Activated naive CD8-positive, alpha-beta T cell treated with anti-CD3 and anti-CD28 coated beads, Interleukin-2, amount 10 ng/mL, durations not matched to agents 7 days and 5 days (primary cell): ENCODE measurements at regions not wholly inside any gene's neighbourhood (a gene's known extent, or its start where the extent isn't known, plus 50 kb on each side); places are given as distances from the start of the nearest gene placed in this dataset.

Experiments
- ATAC-seq: fragments of 150-1000 bp; cut with Tn5 transposase; one replicate; pipeline ENCODE4 v1.10.0; 2021; ENCODE audit warnings: low read depth, moderate library complexity
- POLR2A ChIA-PET: fragments of 350-600 bp; sonication (Branson Sonifier 250); formaldehyde crosslinking; loops from one replicate; lab custom pipeline; 2021; ENCODE audit warnings: antibody characterized with exemption; lab: Charles Lee
- DNase-seq: peaks from one replicate; pipeline ENCODE4 v3.0.0; 2021
- H3K27ac Mint-ChIP-seq: one replicate; pipeline ENCODE4 v1.8.0; 2022; ENCODE audit warnings: mild to moderate bottlenecking, mixed read lengths
- H3K27me3 Mint-ChIP-seq: one replicate; pipeline ENCODE4 v1.8.0; 2022; ENCODE audit warnings: mild to moderate bottlenecking, moderate library complexity, mixed read lengths
- H3K36me3 Mint-ChIP-seq: one replicate; pipeline ENCODE4 v1.8.0; 2021; ENCODE audit warnings: mild to moderate bottlenecking, mixed read lengths
- H3K4me1 Mint-ChIP-seq: one replicate; pipeline ENCODE4 v1.8.0; 2021; ENCODE audit warnings: mixed read lengths
- H3K4me3 Mint-ChIP-seq: one replicate; pipeline ENCODE4 v1.8.0; 2022; ENCODE audit warnings: mild to moderate bottlenecking, moderate library complexity, mixed read lengths
- H3K9me3 Mint-ChIP-seq: one replicate; pipeline ENCODE4 v1.8.0; 2021; ENCODE audit warnings: mixed read lengths

GRCh38 chr12:78622529-78623195 is 241.9 kb upstream of the SYT1 start:
- POLR2A ChIA-PET, result no interaction called here

GRCh38 chr12:78628491-78629100 is 236.0 kb upstream of the SYT1 start:
- H3K4me1 Mint-ChIP-seq, result no peaks in the 10 kb centered on the region
- DNase-seq, result no peak
- H3K27me3 Mint-ChIP-seq, result no peaks in the 10 kb centered on the region
- H3K4me3 Mint-ChIP-seq, result no peak overlapping the region
- H3K27ac Mint-ChIP-seq, result no peak overlapping the region
- no peak for ATAC-seq
- POLR2A ChIA-PET, result no interaction called here
- H3K9me3 Mint-ChIP-seq, result no peaks in the 10 kb centered on the region
- no peaks in the 10 kb centered on the region for H3K36me3 Mint-ChIP-seq

More at GRCh38 chr12:78622529-78623195, 241.9 kb upstream of the SYT1 start:
- ATAC-seq, result no peak
- H3K27me3 Mint-ChIP-seq, result no peaks in the 10 kb centered on the region
- no peaks in the 10 kb centered on the region for H3K36me3 Mint-ChIP-seq
- no peak overlapping the region for H3K4me3 Mint-ChIP-seq
- no peaks in the 10 kb centered on the region for H3K4me1 Mint-ChIP-seq
- DNase-seq, result no peak
- no peak overlapping the region for H3K27ac Mint-ChIP-seq
- H3K9me3 Mint-ChIP-seq, result peaks cover 6% of the 10 kb centered on the region

GRCh38 chr12:78636231-78636855 is 228.2 kb upstream of the SYT1 start:
- no peak overlapping the region for H3K4me3 Mint-ChIP-seq
- H3K27me3 Mint-ChIP-seq, result no peaks in the 10 kb centered on the region
- H3K27ac Mint-ChIP-seq, result no peak overlapping the region
- H3K36me3 Mint-ChIP-seq, result no peaks in the 10 kb centered on the region
- no peaks in the 10 kb centered on the region for H3K9me3 Mint-ChIP-seq
- ATAC-seq (no peak), DNase-seq (no peak)
- POLR2A ChIA-PET, result no interaction called here
- no peaks in the 10 kb centered on the region for H3K4me1 Mint-ChIP-seq

GRCh38 chr12:78641837-78642423 is 222.6 kb upstream of the SYT1 start:
- H3K9me3 Mint-ChIP-seq, result peaks cover 3% of the 10 kb centered on the region
- H3K27ac Mint-ChIP-seq, result no peak overlapping the region
- POLR2A ChIA-PET, result no interaction called here
- no peak overlapping the region for H3K4me3 Mint-ChIP-seq
- H3K27me3 Mint-ChIP-seq, result no peaks in the 10 kb centered on the region
- ATAC-seq (no peak), DNase-seq (no peak)
- H3K4me1 Mint-ChIP-seq, result no peaks in the 10 kb centered on the region
- H3K36me3 Mint-ChIP-seq, result no peaks in the 10 kb centered on the region

- Mint-ChIP-seq H3K36me3 (no peaks in the 10 kb centered on the region), H3K9me3 (peaks cover 3% of the 10 kb centered on the region)
- ATAC-seq, result no peak
Observed at GRCh38 chr12:78645956-78646355, 218.6 kb upstream of the SYT1 start.

GRCh38 chr12:78651755-78652154 is 212.8 kb upstream of the SYT1 start:
- H3K4me1 Mint-ChIP-seq, result no peaks in the 10 kb centered on the region
- no peak for DNase-seq
- H3K27me3 Mint-ChIP-seq, result no peaks in the 10 kb centered on the region
- POLR2A ChIA-PET, result no interaction called here
- H3K36me3 Mint-ChIP-seq, result no peaks in the 10 kb centered on the region
- ATAC-seq, result no peak
- peaks cover 2% of the 10 kb centered on the region for H3K9me3 Mint-ChIP-seq
- H3K4me3 Mint-ChIP-seq, result no peak overlapping the region
- H3K27ac Mint-ChIP-seq, result no peak overlapping the region

More at GRCh38 chr12:78645956-78646355, 218.6 kb upstream of the SYT1 start:
- H3K4me3 Mint-ChIP-seq, result no peak overlapping the region
- DNase-seq, result no peak
- no peaks in the 10 kb centered on the region for H3K4me1 Mint-ChIP-seq
- POLR2A ChIA-PET, result no interaction called here
- H3K27ac Mint-ChIP-seq, result no peak overlapping the region
- no peaks in the 10 kb centered on the region for H3K27me3 Mint-ChIP-seq

- no peak for ATAC-seq
- no peaks in the 10 kb centered on the region for H3K9me3 Mint-ChIP-seq
Observed at GRCh38 chr12:78666584-78666983, 198.0 kb upstream of the SYT1 start.

GRCh38 chr12:78671295-78671694 is 193.3 kb upstream of the SYT1 start:
- POLR2A ChIA-PET, result no interaction called here
- H3K36me3 Mint-ChIP-seq, result no peaks in the 10 kb centered on the region
- H3K27ac Mint-ChIP-seq, result no peak overlapping the region
- no peaks in the 10 kb centered on the region for H3K9me3 Mint-ChIP-seq
- no peak for DNase-seq
- no peak for ATAC-seq
- no peak overlapping the region for H3K4me3 Mint-ChIP-seq
- H3K27me3 Mint-ChIP-seq, result no peaks in the 10 kb centered on the region
- no peaks in the 10 kb centered on the region for H3K4me1 Mint-ChIP-seq

More at GRCh38 chr12:78666584-78666983, 198.0 kb upstream of the SYT1 start:
- no peak overlapping the region for H3K27ac Mint-ChIP-seq
- no peak for DNase-seq
- POLR2A ChIA-PET, result no interaction called here
- H3K36me3 Mint-ChIP-seq, result no peaks in the 10 kb centered on the region
- H3K4me1 Mint-ChIP-seq, result no peaks in the 10 kb centered on the region
- H3K27me3 Mint-ChIP-seq, result no peaks in the 10 kb centered on the region
- no peak overlapping the region for H3K4me3 Mint-ChIP-seq

GRCh38 chr12:78672033-78672432 is 192.5 kb upstream of the SYT1 start:
- Mint-ChIP-seq H3K4me1 (no peaks in the 10 kb centered on the region), H3K4me3 (no peak overlapping the region), H3K36me3 (no peaks in the 10 kb centered on the region), H3K27me3 (no peaks in the 10 kb centered on the region), H3K27ac (no peak overlapping the region), H3K9me3 (no peaks in the 10 kb centered on the region)
- ATAC-seq (no peak), DNase-seq (no peak)
- POLR2A ChIA-PET, result no interaction called here

- H3K27me3 Mint-ChIP-seq, result no peaks in the 10 kb centered on the region
- no peaks in the 10 kb centered on the region for H3K36me3 Mint-ChIP-seq
- ATAC-seq, result no peak
- POLR2A ChIA-PET, result no interaction called here
- DNase-seq, result no peak
- H3K4me1 Mint-ChIP-seq, result no peaks in the 10 kb centered on the region
- H3K4me3 Mint-ChIP-seq, result no peak overlapping the region
- no peaks in the 10 kb centered on the region for H3K9me3 Mint-ChIP-seq
- H3K27ac Mint-ChIP-seq, result no peak overlapping the region
Observed at GRCh38 chr12:78674311-78675090, 190.1 kb upstream of the SYT1 start.

GRCh38 chr12:78680596-78680995 is 184.0 kb upstream of the SYT1 start:
- H3K4me3 Mint-ChIP-seq, result no peak overlapping the region
- POLR2A ChIA-PET, result no interaction called here
- no peaks in the 10 kb centered on the region for H3K36me3 Mint-ChIP-seq
- no peaks in the 10 kb centered on the region for H3K9me3 Mint-ChIP-seq
- H3K27ac Mint-ChIP-seq, result no peak overlapping the region
- DNase-seq (no peak), ATAC-seq (no peak)
- H3K27me3 Mint-ChIP-seq, result no peaks in the 10 kb centered on the region
- no peaks in the 10 kb centered on the region for H3K4me1 Mint-ChIP-seq

- H3K9me3 Mint-ChIP-seq, result no peaks in the 10 kb centered on the region
- no peaks in the 10 kb centered on the region for H3K27me3 Mint-ChIP-seq
- H3K27ac Mint-ChIP-seq, result no peak overlapping the region
- no peaks in the 10 kb centered on the region for H3K4me1 Mint-ChIP-seq
- no peak for DNase-seq
- H3K4me3 Mint-ChIP-seq, result no peak overlapping the region
- no peak for ATAC-seq
- POLR2A ChIA-PET, result no interaction called here
- H3K36me3 Mint-ChIP-seq, result no peaks in the 10 kb centered on the region
Observed at GRCh38 chr12:78683031-78683430, 181.5 kb upstream of the SYT1 start.

GRCh38 chr12:78683626-78684025 is 180.9 kb upstream of the SYT1 start:
- POLR2A ChIA-PET, result no interaction called here
- Mint-ChIP-seq H3K4me3 (no peak overlapping the region), H3K4me1 (no peaks in the 10 kb centered on the region), H3K27me3 (no peaks in the 10 kb centered on the region), H3K9me3 (no peaks in the 10 kb centered on the region), H3K27ac (no peak overlapping the region), H3K36me3 (no peaks in the 10 kb centered on the region)
- ATAC-seq, result no peak
- no peak for DNase-seq
